ENCODE measurements at regions not wholly inside any gene's neighbourhood (a gene's known extent, or its start where the extent isn't known, plus 50 kb on each side); places are given as distances from the start of the nearest gene placed in this dataset.

GRCh38 chr20:22080985-22081384 lies 375.5 kb downstream of the PAX1 start:
- ChIA-PET CTCF (interaction anchor here (0.6 kb wide), 1 partner anchor 307 kb away, joined by 3 read pairs; no protein-coding TSS in a partner anchor), POLR2A (no interaction called here)
- Mint-ChIP-seq H3K4me1 (ENCODE audit: insufficient read depth, unreplicated experiment) (peaks cover 6% of the 10 kb centered on the region), H3K9me3 (ENCODE audit: unreplicated experiment) (no peaks in the 10 kb centered on the region), H3K27ac (ENCODE audit: low read depth, unreplicated experiment) (no peak overlapping the region), H3K4me3 (ENCODE audit: unreplicated experiment) (no peak overlapping the region), H3K36me3 (ENCODE audit: insufficient read depth, unreplicated experiment) (no peaks in the 10 kb centered on the region), H3K27me3 (ENCODE audit: insufficient read depth, unreplicated experiment) (no peaks in the 10 kb centered on the region)
- no TSS peak for BruUV-seq (replicated peaks)
- DNase-seq (ENCODE audit: unreplicated experiment) = peak; percentile 17
- no peak for TF ChIP-seq CTCF (IDR thresholded peaks at IDR 0.05; ENCODE audit: unreplicated experiment)
- intact Hi-C loops (cut with micrococcal nuclease) = no loop called here

GRCh38 chr20:22074635-22075034 lies 369.2 kb downstream of the PAX1 start:
- no peaks in the 10 kb centered on the region for H3K36me3 Mint-ChIP-seq (ENCODE audit: insufficient read depth, unreplicated experiment)
- H3K9me3 Mint-ChIP-seq (ENCODE audit: unreplicated experiment) = no peaks in the 10 kb centered on the region
- H3K27ac Mint-ChIP-seq (ENCODE audit: low read depth, unreplicated experiment) = no peak overlapping the region
- no peak for TF ChIP-seq CTCF (IDR thresholded peaks at IDR 0.05; ENCODE audit: unreplicated experiment)
- no peaks in the 10 kb centered on the region for H3K27me3 Mint-ChIP-seq (ENCODE audit: insufficient read depth, unreplicated experiment)
- ChIA-PET CTCF (no interaction called here), POLR2A (no interaction called here)
- no peak overlapping the region for H3K4me3 Mint-ChIP-seq (ENCODE audit: unreplicated experiment)
- no TSS peak for BruUV-seq (replicated peaks)
- no peaks in the 10 kb centered on the region for H3K4me1 Mint-ChIP-seq (ENCODE audit: insufficient read depth, unreplicated experiment)
- intact Hi-C loops (cut with micrococcal nuclease) = no loop called here
- no peak for DNase-seq (ENCODE audit: unreplicated experiment)

- no peaks in the 10 kb centered on the region for H3K27me3 Mint-ChIP-seq (ENCODE audit: insufficient read depth, unreplicated experiment)
- TF ChIP-seq CTCF (IDR thresholded peaks at IDR 0.05; ENCODE audit: unreplicated experiment) = no peak
- H3K4me1 Mint-ChIP-seq (ENCODE audit: insufficient read depth, unreplicated experiment) = no peaks in the 10 kb centered on the region
- ChIA-PET POLR2A (interaction anchor here (0.7 kb wide), 1 partner anchor 68 kb away, joined by 4 read pairs; no protein-coding TSS in a partner anchor), CTCF (interaction anchor here (0.7 to 1.4 kb wide), 3 partner anchors 41 to 368 kb away, joined by 3 to 4 read pairs (median 3); no protein-coding TSS in a partner anchor)
- H3K27ac Mint-ChIP-seq (ENCODE audit: low read depth, unreplicated experiment) = no peak overlapping the region
- intact Hi-C loops (cut with micrococcal nuclease) = no loop called here
- no peak overlapping the region for H3K4me3 Mint-ChIP-seq (ENCODE audit: unreplicated experiment)
- no peak for DNase-seq (ENCODE audit: unreplicated experiment)
- no peaks in the 10 kb centered on the region for H3K36me3 Mint-ChIP-seq (ENCODE audit: insufficient read depth, unreplicated experiment)
- no peaks in the 10 kb centered on the region for H3K9me3 Mint-ChIP-seq (ENCODE audit: unreplicated experiment)
- BruUV-seq (replicated peaks) = no TSS peak
Observed at GRCh38 chr20:22071841-22072240, 366.4 kb downstream of the PAX1 start.

GRCh38 chr20:22070610-22071058 lies 365.2 kb downstream of the PAX1 start:
- ChIA-PET POLR2A (no interaction called here), CTCF (no interaction called here)
- Mint-ChIP-seq H3K36me3 (ENCODE audit: insufficient read depth, unreplicated experiment) (no peaks in the 10 kb centered on the region), H3K27ac (ENCODE audit: low read depth, unreplicated experiment) (no peak overlapping the region), H3K27me3 (ENCODE audit: insufficient read depth, unreplicated experiment) (no peaks in the 10 kb centered on the region), H3K4me1 (ENCODE audit: insufficient read depth, unreplicated experiment) (no peaks in the 10 kb centered on the region), H3K9me3 (ENCODE audit: unreplicated experiment) (no peaks in the 10 kb centered on the region), H3K4me3 (ENCODE audit: unreplicated experiment) (no peak overlapping the region)
- intact Hi-C loops (cut with micrococcal nuclease) = no loop called here
- DNase-seq (ENCODE audit: unreplicated experiment) = no peak
- no TSS peak for BruUV-seq (replicated peaks)
- TF ChIP-seq CTCF (IDR thresholded peaks at IDR 0.05; ENCODE audit: unreplicated experiment) = no peak
